Activated CD8-positive, alpha-beta memory T cell treated with anti-CD3 and anti-CD28 coated beads for 1 hour (primary cell): ENCODE measurements at regions not wholly inside any gene's neighbourhood (a gene's known extent, or its start where the extent isn't known, plus 50 kb on each side); places are given as distances from the start of the nearest gene placed in this dataset.
"Not testable (repeated sequence)": the region's sequence is repeated elsewhere in the genome, so short reads cannot be mapped to it uniquely, and the experiment has no call there.

ENCODE experiments used
- DNase-seq, 2 donors: peaks; one replicate each; pipeline ENCODE4 v3.0.0-alpha.2; 2020; ENCODE audit warnings: low read depth in 1 of 2; ENCODE audit errors: extremely low read depth in 1 of 2

DNA sequence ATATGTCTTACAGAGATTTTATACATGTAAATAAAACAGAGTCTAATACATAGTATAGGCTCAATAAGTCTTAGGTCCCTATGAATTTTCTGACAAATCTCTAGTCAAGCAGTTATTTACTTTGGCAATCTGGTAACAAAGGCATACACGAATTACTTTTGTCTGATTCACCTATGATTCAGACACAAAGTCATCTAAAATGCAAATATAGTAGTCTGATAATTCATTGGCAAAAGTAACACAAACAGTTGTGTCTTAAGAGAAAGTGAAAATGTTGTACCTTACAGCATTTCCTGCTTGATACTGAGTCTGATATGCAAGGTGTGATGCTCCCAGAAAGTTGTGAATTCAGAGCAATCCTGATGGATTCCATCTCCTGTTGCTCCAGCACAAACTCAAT lies 209.4 kb upstream of the PRSS1 start:
- no peak for DNase-seq

DNA sequence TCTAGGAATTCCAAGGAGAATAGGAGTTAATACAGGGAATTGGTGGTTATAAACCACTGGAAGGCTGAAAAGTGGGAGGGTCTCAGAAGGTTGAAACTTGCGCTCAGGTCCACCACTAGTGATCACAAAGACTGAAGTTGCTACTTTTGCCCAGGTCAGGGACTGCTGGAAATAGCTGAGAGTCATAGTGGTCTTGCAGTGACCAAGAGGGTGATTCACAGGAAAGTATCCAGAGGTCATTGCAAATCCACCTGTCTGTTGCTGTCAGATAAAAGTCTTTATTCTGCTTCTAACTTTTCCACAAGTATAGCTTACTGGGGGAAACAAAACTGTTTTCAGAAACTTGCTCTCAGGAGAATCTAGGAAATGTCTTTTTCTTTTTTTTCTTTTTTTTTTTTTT lies 211.5 kb upstream of the PRSS1 start:
- DNase-seq, result no peak

DNA sequence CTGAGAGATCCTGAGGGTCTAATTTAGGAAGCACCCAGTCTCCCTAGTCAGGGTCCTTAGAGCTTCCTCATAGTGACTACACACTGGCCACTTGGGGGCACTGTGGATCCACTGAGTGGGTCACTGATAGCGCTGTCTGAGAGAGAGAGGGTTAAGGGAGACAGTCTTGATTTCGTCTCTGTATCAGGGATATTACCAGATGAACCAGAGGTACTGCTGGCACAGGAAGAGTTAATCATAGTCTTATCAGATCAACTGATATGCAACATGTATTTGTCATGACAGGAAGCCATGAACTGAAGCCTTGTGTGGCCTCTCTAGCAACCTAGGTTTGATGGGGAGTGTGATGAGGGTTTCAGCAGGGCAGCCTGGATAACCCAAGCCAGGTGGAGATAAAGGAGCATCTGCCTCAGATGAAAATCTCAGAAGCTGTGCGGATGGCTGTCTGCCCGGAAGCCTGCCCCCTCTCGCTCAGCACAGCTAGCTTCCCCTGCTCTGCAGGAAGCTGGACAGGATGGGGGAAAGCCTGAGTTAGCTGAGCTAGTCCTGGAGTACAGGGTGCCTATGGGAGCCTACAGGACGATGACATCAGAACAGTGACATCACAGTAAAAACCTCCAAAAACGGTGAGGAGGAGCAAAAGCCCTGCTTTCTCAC lies 214.0 kb upstream of the PRSS1 start:
- DNase-seq, result peak; percentile 32 to 54

DNA sequence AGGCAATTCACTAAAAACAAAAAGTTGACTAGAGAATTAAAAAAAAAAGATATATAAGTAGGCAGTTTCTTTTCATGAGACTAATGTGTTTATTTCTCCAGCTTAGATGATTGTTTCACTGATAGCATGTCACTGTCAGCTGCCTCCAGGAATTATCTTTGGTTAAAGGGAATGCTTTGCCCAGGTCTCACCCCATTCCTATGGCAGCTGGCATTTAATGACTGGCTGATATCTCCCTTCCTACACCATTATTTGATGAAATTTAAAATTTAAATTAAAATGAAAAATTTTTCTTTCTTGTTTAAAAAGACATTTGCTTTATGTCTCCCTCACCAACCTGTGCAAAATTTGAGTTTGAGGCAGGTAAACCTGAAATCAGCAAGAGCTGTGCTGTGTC lies 214.5 kb upstream of the PRSS1 start:
- DNase-seq, result no peak

DNA sequence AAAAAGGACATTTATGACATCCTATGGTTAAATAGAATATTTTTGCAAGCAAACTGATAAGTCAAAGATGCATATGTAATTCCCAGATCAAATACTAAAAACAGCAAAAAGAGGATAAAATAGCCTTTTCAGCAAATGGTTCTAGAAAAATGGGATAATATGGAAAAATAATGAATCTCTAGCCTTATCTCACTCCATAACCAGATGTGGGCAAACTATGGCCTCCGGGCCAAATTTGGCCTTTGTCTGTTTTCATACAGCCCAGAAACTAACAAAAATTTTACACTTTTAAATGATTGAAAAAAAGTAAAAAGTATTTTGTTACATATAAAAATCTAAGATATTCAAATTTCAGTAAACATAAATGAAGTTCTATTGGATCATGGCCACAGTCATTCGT lies 215.4 kb upstream of the PRSS1 start:
- no peak for DNase-seq

DNA sequence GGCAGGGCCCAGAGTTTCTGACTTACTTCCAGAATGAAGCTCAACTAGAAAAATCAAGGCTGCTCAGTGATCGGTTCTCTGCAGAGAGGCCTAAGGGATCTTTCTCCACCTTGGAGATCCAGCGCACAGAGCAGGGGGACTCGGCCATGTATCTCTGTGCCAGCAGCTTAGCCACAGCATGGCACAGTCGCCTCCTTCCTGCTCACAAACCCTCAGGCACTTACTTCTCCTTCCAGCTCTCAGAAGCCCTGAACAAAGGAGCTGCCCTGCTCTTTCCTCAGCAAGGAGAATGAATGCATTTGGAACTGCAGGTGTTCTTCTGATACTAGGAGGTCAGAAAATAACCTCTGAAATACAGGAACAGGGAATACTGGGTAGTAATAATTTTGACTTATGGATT lies 219.7 kb upstream of the PRSS1 start:
- DNase-seq, result no peak

DNA sequence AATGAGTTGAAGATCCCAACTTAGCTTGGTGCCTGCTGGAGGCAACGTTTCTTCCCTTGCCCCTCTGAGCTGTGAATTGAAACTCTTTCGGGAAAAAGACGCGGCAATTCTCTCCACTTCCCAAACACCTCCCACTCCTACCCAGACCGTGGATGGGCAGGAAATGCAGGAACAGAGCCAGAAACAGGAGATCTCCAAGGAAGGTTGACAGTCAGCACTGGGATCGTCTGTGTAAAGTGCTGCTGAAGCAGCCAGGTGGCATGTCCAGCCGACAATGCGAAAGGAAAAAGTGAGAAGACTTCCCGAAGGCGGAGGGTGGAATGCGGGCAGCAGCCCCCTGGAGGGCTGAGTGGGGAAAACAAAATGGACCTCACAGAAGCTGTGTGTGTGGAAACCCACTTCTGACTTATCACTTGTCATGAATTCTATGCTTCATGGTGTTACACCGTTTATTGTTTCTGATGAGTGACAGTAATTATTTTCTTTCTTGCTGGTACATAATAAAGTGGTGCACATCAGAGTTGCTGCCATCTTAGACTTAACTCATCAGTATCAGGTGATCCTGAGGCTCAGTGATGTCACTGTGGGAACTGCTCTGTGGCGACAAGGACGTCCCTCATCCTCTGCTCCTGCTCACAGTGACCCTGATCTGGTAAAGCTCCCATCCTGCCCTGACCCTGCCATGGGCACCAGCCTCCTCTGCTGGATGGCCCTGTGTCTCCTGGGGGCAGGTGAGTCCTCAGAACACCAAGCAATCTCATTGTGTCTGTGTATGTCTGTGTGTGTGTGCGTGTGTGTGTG lies 220.5 kb upstream of the PRSS1 start:
- DNase-seq, result no peak

DNA sequence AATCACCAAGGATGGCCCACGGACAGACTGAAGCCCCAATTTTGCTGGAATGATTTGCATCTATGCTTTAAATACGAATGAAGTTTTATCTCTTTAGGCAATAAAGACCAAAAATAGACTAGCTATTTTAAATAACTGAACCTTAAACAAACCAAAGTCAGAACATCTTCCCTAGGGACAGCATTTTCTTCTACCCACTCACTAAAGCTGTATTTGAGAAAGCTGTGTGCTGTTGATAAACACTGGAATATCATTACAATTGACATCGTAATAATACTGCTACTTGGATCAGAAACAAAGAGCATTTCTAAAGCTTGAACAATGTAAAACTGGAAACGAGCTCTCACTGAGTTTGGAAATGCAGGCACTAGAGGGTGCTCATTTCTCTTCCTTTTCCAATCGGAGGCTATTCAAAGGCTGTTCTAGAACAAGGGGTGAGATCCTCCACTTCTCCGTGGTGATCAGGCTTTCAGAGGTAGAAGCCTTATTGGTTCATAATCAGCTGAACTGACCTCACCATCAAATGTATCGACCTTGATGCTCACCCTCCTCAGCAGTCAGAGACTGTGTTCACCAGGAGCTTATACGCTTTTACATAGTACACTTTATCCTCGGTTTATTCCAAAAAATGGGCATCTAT lies 225.3 kb upstream of the PRSS1 start:
- DNase-seq, result no peak

DNA sequence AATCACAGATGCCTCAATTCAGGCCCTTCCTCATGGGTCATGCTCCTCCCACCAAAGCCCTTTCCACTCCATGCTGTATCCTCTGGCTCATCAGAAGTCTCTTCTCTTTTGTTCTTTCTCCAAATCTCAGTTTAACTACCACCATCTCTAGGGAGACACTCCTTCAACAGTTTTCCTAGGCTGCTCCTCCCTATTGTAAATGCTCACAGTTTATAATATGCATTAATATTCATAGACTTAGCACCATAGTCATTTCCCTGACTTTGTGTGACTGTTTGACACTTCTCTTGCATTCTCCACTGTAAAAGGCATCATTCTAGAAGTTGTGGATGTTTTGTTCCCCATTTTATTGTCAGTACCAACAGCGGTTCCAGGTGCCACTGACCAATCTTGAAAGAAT lies 226.5 kb upstream of the PRSS1 start:
- DNase-seq, result no peak

DNA sequence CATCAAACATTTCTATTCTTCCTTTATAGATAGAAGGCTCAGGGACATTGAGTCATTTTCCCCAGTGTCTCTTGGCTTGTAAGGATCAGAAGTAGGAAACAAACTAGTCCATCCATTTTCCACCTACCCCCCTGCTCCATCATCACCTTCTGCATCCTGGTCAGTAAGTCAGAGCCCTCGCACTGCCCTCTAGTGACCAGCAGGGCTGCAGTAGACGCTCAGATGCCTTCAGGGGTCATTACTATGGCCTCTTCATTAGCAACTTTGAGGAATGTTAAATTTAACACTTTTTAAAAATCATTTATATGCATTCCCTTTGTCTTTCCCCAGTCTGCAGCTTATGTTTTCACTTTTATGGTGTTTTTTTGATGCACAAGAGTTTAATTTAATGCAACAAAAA lies 228.4 kb upstream of the PRSS1 start:
- not testable (repeated sequence) for DNase-seq

DNA sequence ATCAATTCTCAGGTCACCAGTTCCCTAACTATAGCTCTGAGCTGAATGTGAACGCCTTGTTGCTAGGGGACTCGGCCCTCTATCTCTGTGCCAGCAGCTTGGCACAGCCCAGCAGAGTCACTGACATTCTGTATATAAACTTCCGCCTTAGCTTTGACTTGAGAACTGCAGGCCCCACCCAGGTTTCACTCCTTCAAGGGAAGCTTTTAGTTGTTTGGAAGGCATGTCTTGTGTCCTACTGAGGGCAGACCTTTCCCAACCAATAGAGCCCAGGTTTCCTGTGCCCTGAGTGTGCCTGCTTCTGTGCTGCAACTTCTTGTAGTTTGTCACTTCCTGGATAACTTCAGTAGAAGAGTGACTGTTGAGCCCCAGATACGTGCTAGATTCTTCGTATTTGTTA lies 228.8 kb upstream of the PRSS1 start:
- DNase-seq, result not testable (repeated sequence)

DNA sequence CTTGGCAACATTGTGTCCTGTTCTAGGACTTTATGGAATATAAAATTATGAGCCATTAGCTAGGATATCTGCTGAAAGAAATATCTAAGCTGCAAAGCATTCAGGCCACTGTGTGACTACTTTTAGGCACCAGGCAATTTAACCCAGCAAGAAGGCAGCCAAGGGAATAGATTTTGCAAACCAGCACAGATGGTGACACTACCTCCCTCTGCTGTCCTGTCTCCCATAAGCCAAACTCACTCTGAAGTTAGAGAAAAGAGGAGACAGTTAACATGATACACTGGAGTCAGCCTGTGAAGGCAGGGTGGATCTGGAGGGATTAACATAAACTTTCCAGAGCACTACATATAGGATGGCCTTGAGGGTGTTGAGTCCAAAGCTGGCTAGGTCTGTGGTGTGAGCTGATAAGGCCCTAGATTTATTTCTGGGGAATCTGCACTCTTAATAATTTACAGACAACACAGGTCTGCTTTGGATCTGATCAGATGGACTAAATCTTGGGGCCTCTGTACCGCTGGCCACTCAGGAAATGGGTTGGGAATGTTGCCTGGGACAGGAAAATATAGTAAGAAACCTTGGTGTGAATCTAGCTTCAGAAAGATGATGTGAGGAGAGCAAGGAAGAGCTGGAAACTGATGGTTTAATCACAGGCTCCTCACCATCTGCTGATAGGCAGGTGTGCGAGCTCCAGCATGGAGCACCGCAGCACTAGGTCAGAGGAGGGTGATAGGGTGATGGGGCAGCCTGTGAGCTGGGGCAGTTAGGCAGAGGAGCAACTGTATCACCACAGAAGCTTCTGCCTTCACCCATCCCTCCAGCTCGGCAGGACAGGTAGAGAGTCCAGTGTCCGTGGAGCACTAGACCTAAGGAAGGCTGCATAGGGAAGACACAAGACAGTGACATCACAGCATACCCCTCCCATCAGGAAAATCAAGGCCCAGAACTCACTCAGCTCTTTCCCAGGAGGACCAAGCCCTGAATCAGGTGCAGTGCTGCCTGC lies 229.9 kb upstream of the PRSS1 start:
- DNase-seq, result no peak

DNA sequence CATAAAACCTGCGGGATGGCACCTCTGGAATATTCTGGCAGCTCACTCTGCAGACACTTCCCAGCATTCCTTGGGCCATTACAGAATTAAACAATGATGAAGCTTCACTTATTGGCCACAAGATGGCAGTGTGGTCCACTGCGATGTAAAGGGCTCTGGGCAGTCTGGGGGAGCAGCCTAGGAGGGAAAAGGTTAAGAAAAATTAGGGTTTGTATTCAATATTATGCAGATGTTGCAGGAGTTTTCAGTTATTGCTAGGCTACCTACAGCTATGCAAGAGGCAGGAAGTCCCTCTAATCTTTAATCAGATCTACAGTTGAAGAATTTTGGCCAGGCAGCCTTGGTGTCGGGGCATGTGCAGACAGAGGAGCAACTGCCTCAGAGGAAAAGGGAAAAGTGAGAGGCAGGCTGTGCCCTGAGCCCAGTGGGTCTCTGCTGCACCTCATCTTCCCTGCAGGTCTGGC lies 233.2 kb upstream of the PRSS1 start:
- DNase-seq, result no peak

DNA sequence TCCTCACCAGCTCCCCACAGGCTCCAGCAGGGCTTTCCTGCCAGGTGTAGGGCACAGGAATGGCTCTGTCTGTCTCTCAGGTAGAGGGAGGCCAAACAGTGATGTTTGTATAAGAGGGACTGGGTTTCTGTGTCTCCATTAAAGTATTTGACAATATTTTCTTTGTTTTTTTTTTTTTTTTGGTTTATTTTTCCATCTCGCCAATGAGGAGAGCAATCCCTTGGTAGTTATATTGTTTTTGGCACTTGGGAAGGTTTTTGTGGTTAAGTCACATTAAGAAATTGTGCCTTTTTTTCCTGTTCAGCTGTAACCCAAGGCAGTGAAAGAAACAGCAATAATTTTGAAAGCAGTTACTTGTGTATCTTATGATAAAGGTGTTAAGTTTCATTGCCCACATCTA lies 234.6 kb upstream of the PRSS1 start:
- DNase-seq, result not testable (repeated sequence)

DNA sequence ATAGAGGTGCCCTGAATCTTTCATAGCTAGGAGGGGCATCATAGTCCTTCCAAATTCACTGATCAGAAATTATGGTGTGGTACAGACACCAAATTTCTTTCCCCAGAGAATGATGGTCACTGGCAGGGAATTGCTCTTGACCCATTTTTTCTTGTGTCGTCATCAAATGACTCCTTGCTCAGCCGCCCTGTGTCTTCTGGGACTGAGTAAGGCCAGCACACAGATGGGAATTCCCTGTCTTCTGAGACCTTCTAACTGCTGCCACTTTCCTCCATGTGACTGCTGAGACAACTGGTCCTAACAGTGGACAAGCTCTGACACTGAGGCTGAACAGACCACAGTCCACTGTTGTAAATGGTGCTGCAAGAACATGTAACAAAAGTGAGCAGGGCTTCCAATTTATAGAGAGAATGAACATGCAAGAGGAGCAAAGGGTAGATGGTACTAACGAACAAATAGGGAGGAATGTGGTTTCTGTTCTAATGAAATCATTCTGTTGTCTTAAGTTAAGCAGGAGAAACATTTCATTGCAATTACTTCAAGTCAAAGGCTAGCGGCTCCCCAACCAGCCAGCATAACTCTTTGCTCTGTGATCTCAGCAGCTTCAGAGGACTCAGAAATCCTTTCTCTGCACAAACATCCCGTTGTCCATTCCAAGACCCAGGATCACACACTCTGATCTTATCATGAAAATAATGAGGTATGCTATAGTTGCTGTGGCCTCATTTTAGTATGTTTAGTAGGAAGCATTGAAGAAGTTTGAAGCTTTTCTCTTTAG lies 235.9 kb upstream of the PRSS1 start:
- no peak for DNase-seq

DNA sequence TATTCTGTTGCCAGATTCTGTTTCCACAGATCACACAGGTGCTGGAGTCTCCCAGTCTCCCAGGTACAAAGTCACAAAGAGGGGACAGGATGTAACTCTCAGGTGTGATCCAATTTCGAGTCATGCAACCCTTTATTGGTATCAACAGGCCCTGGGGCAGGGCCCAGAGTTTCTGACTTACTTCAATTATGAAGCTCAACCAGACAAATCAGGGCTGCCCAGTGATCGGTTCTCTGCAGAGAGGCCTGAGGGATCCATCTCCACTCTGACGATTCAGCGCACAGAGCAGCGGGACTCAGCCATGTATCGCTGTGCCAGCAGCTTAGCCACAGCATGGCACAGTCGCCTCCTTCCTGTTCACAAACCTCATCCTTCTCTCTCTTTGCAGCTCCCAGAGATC lies 237.5 kb upstream of the PRSS1 start:
- DNase-seq, result no peak

DNA sequence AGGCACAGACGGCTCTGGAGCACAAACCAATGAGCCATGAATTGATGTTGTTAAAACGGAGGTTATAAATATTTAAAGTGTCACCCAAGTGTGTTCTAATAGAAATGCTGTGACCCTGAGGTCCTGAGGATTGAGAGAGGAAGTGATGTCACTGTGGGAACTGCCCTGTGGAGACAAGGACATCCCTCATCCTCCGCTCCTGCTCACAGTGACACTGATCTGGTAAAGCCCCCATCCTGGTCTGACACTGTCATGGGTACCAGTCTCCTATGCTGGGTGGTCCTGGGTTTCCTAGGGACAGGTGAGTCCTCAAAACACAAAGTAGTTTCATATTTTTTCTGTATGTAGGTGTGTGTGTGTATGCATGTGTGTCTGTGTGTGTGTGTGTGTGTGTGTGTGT lies 237.9 kb upstream of the PRSS1 start:
- DNase-seq, result no peak

DNA sequence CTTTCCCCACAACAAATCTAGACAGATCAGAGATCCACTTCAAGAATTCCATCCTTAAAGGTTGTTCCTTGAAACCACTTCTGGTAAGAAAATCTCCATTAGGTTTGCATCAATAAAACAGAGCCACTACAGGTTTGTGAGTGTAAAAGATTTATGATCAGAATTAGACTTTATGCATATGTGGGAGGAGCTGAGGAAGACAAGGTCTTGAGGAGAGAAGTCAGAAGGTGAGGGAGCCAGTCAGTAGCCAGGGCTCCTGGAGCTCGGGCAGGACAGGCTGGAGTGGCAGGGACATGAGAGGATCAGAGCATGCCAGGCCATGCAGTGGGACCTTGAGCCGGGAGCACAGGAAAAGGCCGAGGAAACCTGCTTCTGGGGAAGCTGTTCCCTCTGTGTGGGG lies 240.0 kb upstream of the PRSS1 start:
- not testable (repeated sequence) for DNase-seq

DNA sequence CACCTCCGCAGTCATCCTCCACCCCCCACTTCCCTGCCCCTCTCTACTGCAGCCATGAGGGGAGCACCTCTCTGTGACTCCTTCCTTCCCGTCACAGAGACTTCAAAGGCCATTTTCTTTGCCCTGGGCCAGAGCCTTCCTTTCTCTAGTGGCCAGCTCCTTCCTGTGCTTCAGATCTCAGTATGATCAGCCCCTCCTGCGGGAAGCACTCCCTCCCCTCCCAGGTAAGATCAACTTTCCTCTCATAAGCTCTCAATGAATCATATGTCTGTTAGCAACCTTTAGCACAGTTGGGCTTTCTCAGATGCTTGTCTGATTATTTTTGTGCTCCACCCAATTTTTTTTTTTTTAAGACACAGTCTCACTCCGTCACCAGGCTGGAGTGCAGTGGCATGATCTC lies 241.0 kb upstream of the PRSS1 start:
- no peak for DNase-seq

DNA sequence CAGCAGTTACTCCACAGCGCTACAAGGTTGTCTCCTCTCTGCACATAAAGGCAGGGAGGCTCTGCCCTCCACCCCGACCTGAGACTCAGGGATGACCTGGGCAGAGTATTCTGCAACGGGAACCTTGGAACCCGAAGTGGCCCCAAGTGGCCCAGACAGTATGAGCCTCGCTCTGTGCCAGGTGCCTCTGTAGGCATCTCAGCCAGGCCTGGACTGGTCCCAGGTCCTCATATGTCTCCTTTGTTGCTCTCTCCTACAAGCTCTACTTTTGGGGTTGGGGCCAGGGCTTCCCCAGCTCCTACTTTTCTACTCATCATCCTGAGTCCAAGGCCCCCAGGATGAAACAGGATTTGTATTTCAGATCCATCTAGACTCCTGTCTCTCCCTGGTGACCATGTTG lies 241.5 kb upstream of the PRSS1 start:
- DNase-seq, result no peak
